Smooth muscle cell (in vitro differentiated cells): ENCODE measurements at regions not wholly inside any gene's neighbourhood (a gene's known extent, or its start where the extent isn't known, plus 50 kb on each side); places are given as distances from the start of the nearest gene placed in this dataset.

Experiments used
- DNase-seq: peaks from one replicate; lab custom pipeline; 2025; ENCODE audit not compliant: unreplicated experiment; lab: John Stamatoyannopoulos, UW
- H2AFZ ChIP-seq: fragments of 200-600 bp; sonication (generic); 2 replicates; pipeline ENCODE4 v1.6.0; 2016; ENCODE audit warnings: antibody characterized with exemption, low read depth, mild to moderate bottlenecking
- H3F3A ChIP-seq: fragments of 200-600 bp; sonication (generic); 2 replicates; pipeline ENCODE4 v1.6.0; 2017; ENCODE audit warnings: antibody characterized with exemption, low read depth
- H3K27ac ChIP-seq: fragments of 200-600 bp; sonication (generic); 2 replicates; pipeline ENCODE4 v1.5.1; 2016; ENCODE audit warnings: low read depth, mild to moderate bottlenecking
- H3K27me3 ChIP-seq: fragments of 200-600 bp; sonication (generic); 2 replicates; pipeline ENCODE4 v1.6.1; 2016; ENCODE audit warnings: low read depth, mild to moderate bottlenecking
- H3K36me3 ChIP-seq: fragments of 200-600 bp; sonication (generic); 2 replicates; pipeline ENCODE4 v1.5.1; 2016; ENCODE audit warnings: low read depth
- H3K4me1 ChIP-seq: fragments of 200-600 bp; sonication (generic); 2 replicates; pipeline ENCODE4 v1.5.1; 2016; ENCODE audit warnings: low read depth
- H3K4me2 ChIP-seq: fragments of 200-600 bp; sonication (generic); 2 replicates; pipeline ENCODE4 v1.6.0; 2016; ENCODE audit warnings: mild to moderate bottlenecking
- H3K4me3 ChIP-seq: fragments of 200-600 bp; sonication (generic); 2 replicates; pipeline ENCODE4 v1.5.1; 2016; ENCODE audit warnings: mild to moderate bottlenecking
- H3K79me2 ChIP-seq: fragments of 200-600 bp; sonication (generic); 2 replicates; pipeline ENCODE4 v1.6.0; 2016; ENCODE audit warnings: low read depth, mild to moderate bottlenecking
- H3K9ac ChIP-seq: fragments of 200-600 bp; sonication (generic); 2 replicates; pipeline ENCODE4 v1.6.0; 2016; ENCODE audit warnings: low read depth
- H3K9me3 ChIP-seq: fragments of 200-600 bp; sonication (generic); replicated peaks from 2 replicates; pipeline ENCODE4 v1.5.1; 2016; ENCODE audit warnings: low read depth
- H4K20me1 ChIP-seq: fragments of 200-600 bp; sonication (generic); 2 replicates; pipeline ENCODE4 v1.6.0; 2016; ENCODE audit warnings: low read depth
- CTCF ChIP-seq: fragments of 200-600 bp; sonication (generic); IDR thresholded peaks from 2 replicates; pipeline ENCODE4 v1.5.1; 2017; ENCODE audit warnings: borderline replicate concordance, mild to moderate bottlenecking, antibody characterized with exemption; ENCODE audit not compliant: insufficient read depth, poor library complexity, severe bottlenecking
- WGBS: methylation state at CpG from one replicate; pipeline ENCODE4 v1.1.7; 2016; ENCODE audit warnings: low lambda C conversion rate; 5-methylcytosine and 5-hydroxymethylcytosine counted together

- Histone ChIP-seq H3K9me3 (no peaks in the 10 kb centered on the region), H3K4me3 (no peak overlapping the region), H3F3A (no peaks in the 10 kb centered on the region), H4K20me1 (no peaks in the 10 kb centered on the region), H3K27ac (no peak overlapping the region), H3K36me3 (no peaks in the 10 kb centered on the region), H3K27me3 (no peaks in the 10 kb centered on the region), H3K4me1 (no peaks in the 10 kb centered on the region), H3K9ac (no peak overlapping the region), H3K4me2 (no peak overlapping the region), H2AFZ (no peak overlapping the region), H3K79me2 (no peaks in the 10 kb centered on the region)
- no peak for DNase-seq
- TF ChIP-seq CTCF = no peak
Observed at GRCh38 chr4:67036791-67037190, 508.5 kb downstream of the CENPC start.

- Histone ChIP-seq H4K20me1 (no peaks in the 10 kb centered on the region), H3K9me3 (no peaks in the 10 kb centered on the region), H3K9ac (no peak overlapping the region), H3K79me2 (no peaks in the 10 kb centered on the region), H3K36me3 (no peaks in the 10 kb centered on the region), H3K27me3 (no peaks in the 10 kb centered on the region), H3F3A (no peaks in the 10 kb centered on the region), H3K4me2 (no peak overlapping the region), H3K4me1 (no peaks in the 10 kb centered on the region), H3K27ac (no peak overlapping the region), H3K4me3 (no peak overlapping the region), H2AFZ (no peak overlapping the region)
- DNase-seq = no peak
- TF ChIP-seq CTCF = no peak
- WGBS = 61% methylated on average over 1 of the region's 1 CpG
Observed at GRCh38 chr4:67035986-67036385, 509.3 kb downstream of the CENPC start.

GRCh38 chr4:67035501-67035900, 509.8 kb downstream of the CENPC start:
- DNase-seq = no peak
- Histone ChIP-seq H4K20me1 (no peaks in the 10 kb centered on the region), H3K79me2 (no peaks in the 10 kb centered on the region), H3K4me3 (no peak overlapping the region), H3K9ac (no peak overlapping the region), H3K27me3 (no peaks in the 10 kb centered on the region), H3F3A (no peaks in the 10 kb centered on the region), H2AFZ (no peak overlapping the region), H3K36me3 (no peaks in the 10 kb centered on the region), H3K4me2 (no peak overlapping the region), H3K9me3 (no peaks in the 10 kb centered on the region), H3K4me1 (peaks cover 3% of the 10 kb centered on the region), H3K27ac (no peak overlapping the region)
- 25% methylated on average over 2 of the region's 2 CpGs for WGBS
- no peak for TF ChIP-seq CTCF

- H3K9me3 ChIP-seq = no peaks in the 10 kb centered on the region
- peak overlapping the region; percentile 20 for H3K27ac ChIP-seq
- TF ChIP-seq CTCF = no peak
- H3K4me1 ChIP-seq = peaks cover 8% of the 10 kb centered on the region
- no peaks in the 10 kb centered on the region for H3K79me2 ChIP-seq
- peak overlapping the region; percentile 54 for H2AFZ ChIP-seq
- H3F3A ChIP-seq = no peaks in the 10 kb centered on the region
- no peak overlapping the region for H3K4me3 ChIP-seq
- no peaks in the 10 kb centered on the region for H4K20me1 ChIP-seq
- no peaks in the 10 kb centered on the region for H3K36me3 ChIP-seq
- no peaks in the 10 kb centered on the region for H3K27me3 ChIP-seq
- no peak for DNase-seq
- H3K4me2 ChIP-seq = peak overlapping the region; percentile 53
- H3K9ac ChIP-seq = no peak overlapping the region
Observed at GRCh38 chr4:67030636-67031035, 514.7 kb downstream of the CENPC start.
